Stimulated activated CD4-positive, alpha-beta T cell treated with anti-CD3 and anti-CD28 coated beads, Interleukin-2, amount 100 ng/mL, for 48 hours (primary cell): ENCODE measurements at regions not wholly inside any gene's neighbourhood (a gene's known extent, or its start where the extent isn't known, plus 50 kb on each side); places are given as distances from the start of the nearest gene placed in this dataset.

Experiments used
- DNase-seq, 2 donors: peaks; one replicate each; pipeline ENCODE4 v3.0.0-alpha.2; 2020

DNA sequence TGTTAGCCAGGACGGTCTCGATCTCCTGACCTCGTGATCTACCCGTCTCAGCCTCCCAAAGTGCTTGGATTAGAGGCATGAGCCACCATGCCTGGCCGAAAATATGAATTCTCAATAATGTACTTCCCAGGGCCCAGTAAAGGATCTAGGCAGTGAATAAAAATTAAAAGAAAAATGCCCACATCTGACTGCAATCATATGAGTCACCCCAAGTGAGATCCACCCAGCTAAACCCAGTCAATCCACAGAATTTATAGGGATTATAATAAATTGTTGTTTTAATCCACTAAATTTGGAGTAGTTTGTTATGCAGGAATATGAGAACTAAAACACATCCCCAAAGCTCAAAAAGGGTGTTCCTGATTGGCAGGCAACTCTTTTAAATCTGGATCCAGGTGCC is 93.5 kb upstream of the STK39 start:
- DNase-seq: no peak

- no peak for DNase-seq
These were observed 96.2 kb upstream of the STK39 start for GRCh38 chr2:168343586-168343985.

DNA sequence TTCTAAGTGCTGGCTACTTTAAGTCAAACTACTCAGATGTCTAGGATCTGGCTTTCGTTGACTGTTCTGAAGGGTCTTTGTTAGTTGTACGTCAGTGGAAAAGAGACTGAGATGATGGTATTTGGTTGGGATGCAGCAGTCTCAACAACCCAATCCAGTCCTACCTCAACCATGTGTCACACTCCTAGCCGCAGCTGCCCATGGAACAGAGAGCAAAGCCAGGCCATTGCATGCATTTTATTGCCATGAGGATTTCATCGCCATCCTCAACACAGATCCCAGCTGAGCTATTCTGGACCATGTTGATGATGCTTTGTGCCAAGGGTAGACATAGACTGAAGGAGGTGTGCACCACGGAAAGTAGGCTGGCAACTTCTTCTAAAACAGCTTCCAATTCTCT is 97.3 kb upstream of the STK39 start:
- DNase-seq: no peak

- DNase-seq: no peak
These were observed 98.2 kb upstream of the STK39 start for GRCh38 chr2:168345601-168346000.

DNA sequence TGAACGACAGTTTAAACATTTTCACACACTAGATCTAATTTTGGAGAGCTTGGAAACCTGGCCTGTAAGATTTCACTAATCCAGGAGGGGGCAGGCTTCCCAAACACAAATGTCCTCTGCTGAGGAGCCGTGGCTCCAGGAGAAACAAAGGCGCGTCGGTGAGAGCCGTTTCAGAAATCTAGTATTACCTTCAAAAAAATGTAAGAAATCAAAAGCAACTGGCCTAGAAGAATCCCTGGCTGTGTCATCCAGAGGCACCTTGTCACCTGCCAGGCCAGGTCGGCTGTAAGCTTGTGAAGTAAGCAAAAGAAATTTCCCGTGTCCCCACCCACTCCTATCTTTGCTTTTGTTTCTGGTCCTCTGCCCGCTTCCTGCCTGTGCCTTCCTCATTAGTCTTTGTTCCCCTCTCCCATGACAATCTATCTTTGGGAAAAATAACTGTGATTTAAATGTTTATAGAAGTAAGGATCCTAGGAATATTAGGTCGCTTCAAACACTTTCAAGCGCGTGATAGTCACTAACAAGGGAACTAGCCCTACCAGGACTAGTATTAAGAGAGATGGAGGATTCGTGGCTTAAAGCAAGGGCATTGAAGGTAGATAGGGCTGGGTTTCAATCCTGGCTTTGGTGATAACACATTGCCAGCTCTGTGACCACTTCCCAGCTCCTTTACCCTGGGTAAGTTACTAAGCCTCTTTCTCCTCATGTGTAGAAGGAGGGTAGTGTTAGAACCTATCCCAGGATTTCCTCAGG is 99.5 kb upstream of the STK39 start:
- DNase-seq: peak; percentile 59 to 65

GRCh38 chr2:168348076-168348475 is 100.7 kb upstream of the STK39 start:
- no peak for DNase-seq

GRCh38 chr2:168350380-168350779 is 103.0 kb upstream of the STK39 start:
- DNase-seq: no peak

GRCh38 chr2:168353251-168353650 is 102.8 kb upstream of the CERS6 start:
- no peak for DNase-seq

GRCh38 chr2:168354499-168354898 is 101.6 kb upstream of the CERS6 start:
- DNase-seq: no peak

DNA sequence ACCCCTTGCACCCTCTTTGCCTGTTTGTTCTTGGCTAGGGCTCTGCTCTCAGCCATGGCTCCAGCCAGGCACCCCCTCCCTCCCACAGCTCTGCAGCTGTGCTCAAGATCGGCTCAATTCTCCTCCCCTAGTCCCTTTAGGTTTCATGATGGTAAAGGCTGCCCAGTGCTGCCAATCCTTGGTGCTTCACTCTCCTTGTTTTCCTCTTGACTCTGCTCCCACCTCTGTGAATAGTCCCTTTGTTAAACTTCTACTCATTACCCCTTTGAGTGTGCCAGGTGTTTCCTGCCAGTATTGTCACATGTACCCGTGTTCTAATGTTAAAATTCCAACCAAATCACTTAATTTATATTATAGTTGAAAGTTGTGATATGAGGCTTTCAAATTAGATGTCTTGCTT is 101.0 kb upstream of the CERS6 start:
- DNase-seq: no peak

DNA sequence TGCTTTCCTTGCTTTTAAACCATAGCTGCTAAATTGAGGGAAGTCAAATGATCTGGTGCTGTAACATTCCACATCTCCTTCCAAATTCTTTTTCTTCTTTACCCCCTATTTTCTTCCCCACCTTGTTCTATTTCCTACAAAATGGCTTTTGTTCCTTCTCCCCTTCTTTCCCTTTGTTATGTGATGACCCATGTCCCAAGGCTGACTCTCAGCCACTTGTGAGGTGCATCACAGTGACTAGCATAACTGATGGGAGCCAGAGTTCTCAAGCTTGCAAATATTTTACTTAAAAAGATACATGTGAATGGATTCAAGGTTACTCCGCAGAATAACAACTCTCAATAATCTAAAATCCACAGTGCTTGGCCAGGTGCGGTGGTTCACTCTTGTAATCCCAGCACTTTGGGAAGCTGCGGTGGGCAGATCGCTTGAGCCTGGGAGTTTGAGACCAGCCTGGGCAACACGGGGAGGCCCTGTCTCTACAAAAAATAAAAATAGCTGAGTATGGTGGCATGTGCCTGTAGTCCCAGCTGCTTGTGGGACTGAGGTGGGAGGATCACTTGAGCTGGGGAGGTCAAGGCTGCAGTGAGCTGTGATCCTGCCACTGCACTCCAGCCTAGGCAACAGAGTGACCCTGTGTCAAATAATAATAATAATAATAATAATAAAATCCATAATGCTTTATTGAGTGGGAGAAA is 100.1 kb upstream of the CERS6 start:
- DNase-seq: no peak

- no peak for DNase-seq
These were observed 99.6 kb upstream of the CERS6 start for GRCh38 chr2:168356477-168356835.

DNA sequence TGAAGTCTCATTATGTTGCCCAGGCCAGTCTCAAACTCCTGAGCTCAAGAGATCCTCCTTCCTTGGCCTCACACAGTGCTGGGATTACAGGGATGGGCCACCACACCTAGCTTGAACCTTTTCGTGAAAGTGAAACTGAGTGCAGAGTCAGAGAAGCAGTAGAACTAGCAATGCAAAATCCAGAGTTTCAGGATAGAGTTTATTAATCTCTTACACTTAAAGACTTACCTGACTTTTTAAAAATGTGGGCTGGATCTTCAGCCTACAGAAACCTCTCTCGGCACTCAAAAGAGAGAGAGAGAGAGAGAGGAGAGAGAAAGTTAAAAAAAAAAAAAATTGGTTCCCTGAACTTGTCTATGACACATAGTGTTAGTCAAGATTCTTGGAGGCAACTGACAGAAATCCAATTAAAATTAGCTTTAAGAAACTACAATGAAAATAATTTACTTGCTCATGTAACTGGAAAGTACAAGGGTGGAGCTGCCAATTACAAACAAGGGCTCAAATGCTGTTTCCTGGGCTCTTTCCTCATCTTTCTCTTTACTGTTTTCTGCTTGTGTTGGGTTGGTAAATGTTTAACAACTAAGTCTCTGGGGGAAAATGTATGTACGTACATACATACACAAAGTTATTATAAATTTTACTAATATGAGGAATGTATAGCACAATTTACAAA is 98.1 kb upstream of the CERS6 start:
- no peak for DNase-seq

DNA sequence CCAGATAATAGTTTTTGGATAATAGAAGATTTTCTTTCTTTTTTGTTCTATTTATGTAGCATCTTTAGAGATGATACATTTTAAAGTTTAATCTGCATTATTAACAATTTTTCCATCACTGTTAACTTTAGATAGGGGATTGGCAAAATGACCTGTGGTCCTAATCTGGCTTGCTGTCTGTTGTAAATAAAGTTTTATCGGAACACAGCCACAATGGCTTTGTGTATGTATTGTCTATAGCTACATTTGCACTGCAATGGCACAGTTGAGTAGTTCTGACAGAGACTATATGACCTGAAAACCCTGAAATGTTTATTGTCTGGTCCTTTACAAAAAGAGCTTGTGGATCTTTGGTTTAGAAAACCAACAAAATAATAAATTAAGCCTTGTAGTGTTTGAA is 97.0 kb upstream of the CERS6 start:
- no peak for DNase-seq

GRCh38 chr2:168363347-168364092 is 92.6 kb upstream of the CERS6 start:
- no peak for DNase-seq

DNA sequence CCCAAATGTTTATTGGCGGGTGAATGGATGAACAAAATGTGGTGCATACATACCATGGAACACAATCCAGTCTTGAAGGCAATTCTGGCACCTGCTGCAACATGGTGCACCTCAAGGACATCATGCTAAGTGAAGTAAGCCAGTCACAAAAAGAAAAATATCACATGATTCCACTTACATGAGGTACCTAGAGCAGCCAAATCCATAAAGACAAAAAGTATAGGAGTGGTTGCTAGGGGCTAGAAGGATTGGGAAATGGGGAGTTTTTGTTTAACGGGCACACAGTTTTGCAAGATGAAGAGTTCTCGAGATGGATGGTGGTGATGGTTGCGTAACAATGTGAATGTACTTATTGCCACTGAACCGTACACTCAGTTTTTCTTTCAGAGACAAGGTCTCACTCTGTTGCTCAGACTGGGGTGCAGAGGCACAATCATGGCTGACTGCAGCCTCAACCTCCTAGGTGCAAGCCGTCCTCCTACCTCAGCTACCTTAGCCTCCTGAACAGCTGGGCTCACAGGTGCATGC is 90.9 kb upstream of the CERS6 start:
- DNase-seq: no peak

DNA sequence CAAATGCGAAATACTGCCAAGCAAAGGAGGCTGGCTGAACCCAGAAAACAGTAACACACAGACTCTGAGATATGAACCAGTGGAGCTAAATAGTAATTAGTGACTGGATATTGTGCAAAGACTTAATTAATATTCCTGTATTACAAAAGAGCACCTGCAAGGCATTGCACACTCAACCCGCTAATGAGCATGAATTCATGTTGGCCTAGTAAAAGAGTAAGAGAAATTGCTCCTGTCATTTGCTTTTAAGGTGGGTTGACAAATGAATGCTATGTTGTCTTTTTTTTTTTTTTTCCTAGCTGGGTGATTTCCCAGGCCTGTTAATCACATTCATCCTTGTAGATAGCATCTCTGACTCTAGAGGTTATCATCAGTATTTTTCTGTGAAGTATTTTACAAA is 87.0 kb upstream of the CERS6 start:
- DNase-seq: no peak

- no peak for DNase-seq
These were observed 84.6 kb upstream of the CERS6 start for GRCh38 chr2:168371273-168372019.

- no peak for DNase-seq
These were observed 82.6 kb upstream of the CERS6 start for GRCh38 chr2:168373468-168373867.

DNA sequence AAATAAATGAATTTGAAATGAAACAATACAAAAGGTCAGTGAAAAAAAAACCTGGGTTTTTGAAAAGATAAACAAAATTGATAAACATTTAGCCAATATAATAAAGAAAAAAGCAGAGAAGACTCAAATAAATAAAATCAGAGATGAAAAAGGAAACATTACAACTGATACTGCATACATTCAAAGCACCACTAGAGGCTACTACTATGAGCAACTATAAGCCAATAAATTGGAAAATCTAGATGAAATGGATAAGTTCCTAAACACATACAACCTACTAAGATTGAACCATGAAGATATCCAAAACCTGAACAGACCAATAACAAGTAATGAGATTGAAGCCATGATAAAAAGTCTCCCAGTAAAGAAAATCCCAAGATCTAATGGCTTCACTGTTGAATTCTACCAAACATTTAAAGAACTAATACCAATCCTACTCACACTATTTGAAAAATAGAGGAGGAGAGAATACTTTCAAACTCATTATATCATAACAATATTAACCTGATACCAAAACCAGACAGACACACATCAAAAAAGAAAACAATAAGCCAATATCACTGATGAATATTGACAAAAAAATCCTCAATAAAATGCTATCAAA is 80.8 kb upstream of the CERS6 start:
- no peak for DNase-seq

GRCh38 chr2:168378960-168379669 is 77.0 kb upstream of the CERS6 start:
- DNase-seq: no peak
